Karpas-422 (cell line): ENCODE measurements at regions not wholly inside any gene's neighbourhood (a gene's known extent, or its start where the extent isn't known, plus 50 kb on each side); places are given as distances from the start of the nearest gene placed in this dataset.

Source experiments
- DNase-seq: peaks from one replicate; pipeline ENCODE4 v3.0.0-alpha.2; 2015
- H2AFZ ChIP-seq: fragments of 200-600 bp; sonication (generic); 2 replicates; pipeline ENCODE4 v1.6.1; 2014; ENCODE audit warnings: antibody characterized with exemption, low read length, mixed read lengths
- H3K27ac ChIP-seq: fragments of 200-600 bp; sonication (generic); 2 replicates; pipeline ENCODE4 v1.5.1; 2014; ENCODE audit warnings: mild to moderate bottlenecking, low read length, moderate library complexity
- H3K27me3 ChIP-seq: fragments of 200-600 bp; sonication (generic); 2 replicates; pipeline ENCODE4 v1.6.1; 2014; ENCODE audit warnings: low read length, mixed read lengths
- H3K36me3 ChIP-seq: fragments of 200-600 bp; sonication (generic); 2 replicates; pipeline ENCODE4 v1.6.1; 2014; ENCODE audit warnings: low read length, mixed read lengths; ENCODE audit not compliant: insufficient read depth
- H3K4me1 ChIP-seq: fragments of 200-600 bp; sonication (generic); 2 replicates; pipeline ENCODE4 v1.6.1; 2014; ENCODE audit warnings: mild to moderate bottlenecking, low read length, mixed read lengths
- H3K4me2 ChIP-seq: fragments of 200-600 bp; sonication (generic); 2 replicates; pipeline ENCODE4 v1.6.1; 2014; ENCODE audit warnings: low read length, low read depth, mild to moderate bottlenecking; ENCODE audit not compliant: poor library complexity, severe bottlenecking
- H3K4me3 ChIP-seq: fragments of 200-600 bp; sonication (generic); 2 replicates; pipeline ENCODE4 v1.5.1; 2014; ENCODE audit warnings: mild to moderate bottlenecking, antibody characterized with exemption, low read length, mixed read lengths
- H3K79me2 ChIP-seq: fragments of 200-600 bp; sonication (generic); 2 replicates; pipeline ENCODE4 v1.6.1; 2014; ENCODE audit warnings: mild to moderate bottlenecking, low read length, mixed read lengths
- H3K9ac ChIP-seq: fragments of 200-600 bp; sonication (generic); 2 replicates; pipeline ENCODE4 v1.6.0; 2014; ENCODE audit warnings: low read length
- H3K9me2 ChIP-seq: fragments of 200-600 bp; sonication (generic), shearing (Covaris generic); replicated peaks from 2 replicates; pipeline ENCODE4 v1.6.0; 2014; ENCODE audit warnings: mild to moderate bottlenecking, low read length, moderate library complexity; ENCODE audit not compliant: insufficient read depth
- H3K9me3 ChIP-seq: fragments of 300-700, 200-600 bp; sonication (generic); 2 replicates; pipeline ENCODE4 v1.6.1; 2014; ENCODE audit warnings: low read length, mixed read lengths
- H4K20me1 ChIP-seq: fragments of 200-600 bp; sonication (generic); 2 replicates; pipeline ENCODE4 v1.6.1; 2014; ENCODE audit warnings: mild to moderate bottlenecking, antibody characterized with exemption, low read length, low read depth; ENCODE audit not compliant: insufficient read depth

DNA sequence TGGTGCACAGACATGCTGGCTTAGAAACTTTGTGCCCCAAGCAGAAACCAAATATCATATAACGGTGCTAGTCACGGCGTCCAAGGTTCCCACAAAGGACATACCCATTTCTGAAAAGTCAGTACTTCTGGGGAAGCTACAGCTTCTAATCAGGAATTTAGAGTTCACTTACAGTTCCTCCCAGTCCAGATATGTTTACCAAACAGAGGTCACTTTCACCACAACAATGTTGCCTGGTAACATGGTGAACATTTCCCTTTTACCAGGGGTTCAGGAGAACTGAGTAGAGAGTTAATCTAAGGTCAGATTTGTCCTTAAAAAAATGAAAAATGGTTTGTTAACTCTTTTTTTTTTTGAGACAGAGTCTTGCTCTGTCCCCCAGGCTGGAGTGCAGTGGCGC lies 265.9 kb upstream of the MKLN1 start:
- Histone ChIP-seq H3K4me2 (no peak overlapping the region), H3K9me3 (no peaks in the 10 kb centered on the region), H3K4me1 (peaks cover 8% of the 10 kb centered on the region; the same call in 1 of the 2 replicates), H3K79me2 (peaks cover 90% of the 10 kb centered on the region), H2AFZ (no peak overlapping the region), H3K27me3 (no peaks in the 10 kb centered on the region), H3K9me2 (no peaks in the 10 kb centered on the region), H3K4me3 (no peak overlapping the region), H3K36me3 (peaks cover 47% of the 10 kb centered on the region), H3K27ac (no peak overlapping the region), H4K20me1 (no peaks in the 10 kb centered on the region), H3K9ac (no peak overlapping the region)
- DNase-seq: no peak

DNA sequence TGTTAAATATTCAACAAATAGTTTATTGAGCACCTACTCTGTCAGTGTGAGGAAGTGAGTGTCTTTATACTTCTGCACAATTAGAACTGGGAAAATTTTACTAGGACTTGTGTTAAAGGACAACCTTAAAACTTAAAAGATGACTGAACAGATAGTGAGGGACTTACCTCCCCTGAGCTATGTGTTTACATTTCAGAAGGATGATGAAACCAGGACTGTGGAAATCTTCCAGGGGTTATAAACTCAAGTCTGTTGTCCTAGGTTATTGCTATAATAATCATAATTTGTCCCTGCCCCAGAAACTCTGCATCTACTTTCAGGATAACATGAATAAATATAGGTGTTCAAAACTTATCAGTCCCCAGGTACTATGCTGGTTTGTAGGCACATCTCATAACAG lies 261.0 kb upstream of the MKLN1 start:
- no peaks in the 10 kb centered on the region for H4K20me1 ChIP-seq
- H3K27ac ChIP-seq: 0 out of 2 replicates have a peak overlapping the region, but pooled peaks have one; percentile 62
- no peaks in the 10 kb centered on the region for H3K27me3 ChIP-seq
- H3K9ac ChIP-seq: no peak overlapping the region
- no peak for DNase-seq
- peaks cover 38% of the 10 kb centered on the region for H3K36me3 ChIP-seq
- H3K4me3 ChIP-seq: no peak overlapping the region
- peaks cover 88% of the 10 kb centered on the region for H3K79me2 ChIP-seq
- no peak overlapping the region for H2AFZ ChIP-seq
- H3K4me1 ChIP-seq: peaks cover 39% of the 10 kb centered on the region
- H3K9me3 ChIP-seq: no peaks in the 10 kb centered on the region
- H3K9me2 ChIP-seq: no peaks in the 10 kb centered on the region
- no peak overlapping the region for H3K4me2 ChIP-seq

DNA sequence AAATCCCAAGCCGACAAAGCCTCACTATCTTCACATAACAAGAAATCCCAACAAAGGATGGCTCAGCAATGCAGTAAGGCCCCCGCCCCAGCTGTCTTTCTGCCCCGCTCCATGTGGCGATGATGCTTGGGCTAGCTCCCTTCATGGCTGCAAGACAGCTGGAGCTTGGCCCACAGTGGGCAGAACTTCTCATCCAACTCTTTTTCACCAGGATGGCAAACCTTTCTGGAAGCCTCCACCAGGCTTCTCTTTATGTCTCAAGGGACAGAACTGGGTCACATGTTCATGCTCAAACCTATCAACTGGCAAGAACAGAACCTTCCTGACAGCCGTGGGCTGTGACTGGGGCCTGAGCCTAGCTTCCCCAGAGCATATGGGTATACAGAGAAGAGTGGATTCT lies 260.5 kb upstream of the MKLN1 start:
- Histone ChIP-seq H3K4me3 (no peak overlapping the region), H3K27me3 (no peaks in the 10 kb centered on the region), H3K9me2 (no peaks in the 10 kb centered on the region), H3K4me2 (no peak overlapping the region), H3K4me1 (peaks cover 45% of the 10 kb centered on the region), H3K36me3 (peaks cover 35% of the 10 kb centered on the region), H3K27ac (peak overlapping the region; percentile 62), H3K9ac (no peak overlapping the region), H3K9me3 (no peaks in the 10 kb centered on the region), H3K79me2 (peaks cover 89% of the 10 kb centered on the region), H4K20me1 (no peaks in the 10 kb centered on the region), H2AFZ (no peak overlapping the region)
- no peak for DNase-seq

DNA sequence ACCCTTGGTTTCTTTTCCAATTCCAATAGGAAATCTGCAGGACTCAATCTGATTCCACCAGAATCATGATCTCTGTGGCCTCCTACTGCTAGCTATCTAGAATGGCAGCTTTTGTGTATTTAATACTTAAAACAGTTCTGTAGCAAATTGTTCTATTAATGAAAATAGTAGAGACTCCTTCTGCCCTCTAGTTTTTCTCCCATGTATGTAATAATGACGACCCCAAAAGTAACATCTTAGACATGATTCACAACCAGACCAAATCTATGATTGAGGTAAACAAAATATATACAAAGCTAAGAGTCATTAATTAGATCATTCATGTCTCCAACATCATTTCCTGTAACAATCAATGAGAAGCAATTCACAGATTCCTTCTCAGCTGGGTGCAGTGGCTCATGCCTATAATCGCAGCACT lies 259.1 kb upstream of the MKLN1 start:
- H3K27ac ChIP-seq: peak overlapping the region; percentile 62
- H2AFZ ChIP-seq: no peak overlapping the region
- H3K4me1 ChIP-seq: peaks cover 56% of the 10 kb centered on the region
- H3K9me2 ChIP-seq: no peaks in the 10 kb centered on the region
- H3K79me2 ChIP-seq: peaks cover 89% of the 10 kb centered on the region
- H4K20me1 ChIP-seq: no peaks in the 10 kb centered on the region
- H3K27me3 ChIP-seq: no peaks in the 10 kb centered on the region
- no peaks in the 10 kb centered on the region for H3K9me3 ChIP-seq
- peaks cover 28% of the 10 kb centered on the region for H3K36me3 ChIP-seq
- H3K4me2 ChIP-seq: peak overlapping the region; percentile 49
- H3K4me3 ChIP-seq: peak overlapping the region; percentile 20; the same call in 1 of the 2 replicates
- no peak for DNase-seq
- H3K9ac ChIP-seq: peak overlapping the region; percentile 7; the same call in 1 of the 2 replicates

DNA sequence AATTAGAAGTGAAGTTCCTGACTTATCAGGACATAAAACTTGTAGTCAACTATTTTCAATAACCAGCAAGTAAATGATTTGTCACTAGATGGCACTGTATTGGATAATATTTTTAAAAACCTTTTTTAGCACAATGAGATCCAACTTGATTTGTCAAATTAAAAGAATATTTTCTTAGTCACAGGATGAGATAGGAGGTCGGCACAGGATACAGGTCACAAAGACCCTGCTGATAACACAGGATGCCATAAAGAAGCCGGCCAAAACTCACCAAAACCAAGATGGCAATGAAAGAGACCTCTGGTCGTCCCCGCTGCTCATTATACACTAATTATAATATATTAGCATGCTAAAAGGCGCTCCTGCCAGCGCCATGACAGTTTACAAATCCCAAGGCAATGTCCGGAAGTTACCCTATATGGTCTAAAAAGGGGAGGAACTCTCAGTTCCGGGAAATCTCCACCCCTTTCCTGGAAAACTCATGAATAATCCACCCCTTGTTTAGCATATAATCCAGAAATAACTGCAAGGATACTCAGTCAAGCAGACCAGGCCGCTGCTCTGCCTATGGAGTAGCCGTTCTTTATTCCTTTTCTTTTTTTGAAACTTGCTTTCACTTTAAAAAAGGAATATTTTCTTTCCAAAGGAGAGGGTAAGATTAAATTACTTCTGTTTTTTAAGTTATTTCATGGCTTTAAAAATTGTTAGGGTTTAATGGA lies 255.7 kb upstream of the MKLN1 start:
- peak overlapping the region; percentile 4; the same call in 1 of the 2 replicates for H3K4me3 ChIP-seq
- no peaks in the 10 kb centered on the region for H3K27me3 ChIP-seq
- peaks cover 60% of the 10 kb centered on the region for H3K4me1 ChIP-seq
- no peaks in the 10 kb centered on the region for H4K20me1 ChIP-seq
- H3K79me2 ChIP-seq: peaks cover 94% of the 10 kb centered on the region
- H3K9me3 ChIP-seq: no peaks in the 10 kb centered on the region
- H3K9me2 ChIP-seq: no peaks in the 10 kb centered on the region
- H2AFZ ChIP-seq: no peak overlapping the region
- H3K36me3 ChIP-seq: peaks cover 42% of the 10 kb centered on the region
- DNase-seq: peak; percentile 81
- H3K9ac ChIP-seq: peak overlapping the region; percentile 2; the same call in 1 of the 2 replicates
- H3K27ac ChIP-seq: peak overlapping the region; percentile 55
- H3K4me2 ChIP-seq: peak overlapping the region; percentile 56

DNA sequence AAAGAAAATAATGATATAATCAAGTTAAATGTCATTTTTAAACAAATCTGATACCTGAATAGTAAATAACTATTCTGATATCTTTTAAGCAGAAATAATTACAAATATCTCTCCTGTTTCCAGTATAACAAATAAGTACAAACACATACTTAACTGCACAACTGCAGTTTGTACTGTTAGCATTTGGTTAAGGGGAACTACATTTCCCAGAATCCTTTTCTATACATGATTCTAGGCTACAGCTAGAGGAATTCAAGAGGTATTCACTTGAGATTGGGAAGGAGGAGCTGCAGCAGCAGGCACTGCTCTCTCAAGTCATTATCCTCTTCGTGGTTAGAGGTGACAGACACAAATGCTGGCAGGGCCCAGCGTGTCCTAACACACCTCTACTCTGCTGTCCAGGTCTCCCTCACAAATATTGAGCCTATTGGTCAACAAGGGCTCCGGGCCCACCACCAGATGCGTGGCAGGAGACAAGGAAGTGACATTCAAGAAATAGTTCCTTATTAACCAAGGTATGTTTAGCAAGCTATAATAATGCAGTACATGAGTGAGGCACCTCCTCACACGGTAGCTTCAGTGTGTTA lies 255.1 kb upstream of the MKLN1 start:
- H3K27me3 ChIP-seq: no peaks in the 10 kb centered on the region
- H3K9me2 ChIP-seq: no peaks in the 10 kb centered on the region
- no peaks in the 10 kb centered on the region for H3K9me3 ChIP-seq
- DNase-seq: peak; percentile 69
- peak overlapping the region; percentile 55 for H3K27ac ChIP-seq
- H3K79me2 ChIP-seq: peaks cover 94% of the 10 kb centered on the region
- H3K9ac ChIP-seq: peak overlapping the region; percentile 2; the same call in 1 of the 2 replicates
- no peak overlapping the region for H2AFZ ChIP-seq
- H4K20me1 ChIP-seq: no peaks in the 10 kb centered on the region
- H3K4me1 ChIP-seq: peaks cover 55% of the 10 kb centered on the region
- peak overlapping the region; percentile 56 for H3K4me2 ChIP-seq
- peak overlapping the region; percentile 4 for H3K4me3 ChIP-seq
- H3K36me3 ChIP-seq: peaks cover 38% of the 10 kb centered on the region

DNA sequence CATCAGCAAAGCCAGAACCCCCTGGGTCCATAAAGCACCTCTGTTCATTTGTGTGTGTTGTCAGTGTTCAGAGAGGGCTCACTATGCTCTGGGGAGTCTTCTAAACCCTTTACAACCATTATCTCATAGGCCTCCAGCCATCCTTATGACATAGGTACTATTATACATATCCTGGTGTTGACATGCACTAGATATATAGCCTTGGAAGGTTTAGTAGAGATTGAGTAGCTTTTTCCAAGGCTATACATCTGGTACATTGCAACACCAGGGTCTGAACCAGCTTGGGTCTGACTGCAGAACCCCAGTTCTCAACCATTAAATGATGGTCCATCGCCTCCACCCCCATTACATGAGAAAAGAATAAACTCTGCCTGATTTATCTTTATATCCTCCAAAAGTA lies 253.6 kb upstream of the MKLN1 start:
- H2AFZ ChIP-seq: no peak overlapping the region
- H3K79me2 ChIP-seq: peaks cover 92% of the 10 kb centered on the region
- no peaks in the 10 kb centered on the region for H3K9me2 ChIP-seq
- no peak overlapping the region for H3K4me3 ChIP-seq
- peaks cover 45% of the 10 kb centered on the region for H3K36me3 ChIP-seq
- H3K27ac ChIP-seq: no peak overlapping the region
- H3K9ac ChIP-seq: no peak overlapping the region
- H3K4me1 ChIP-seq: peaks cover 41% of the 10 kb centered on the region
- no peaks in the 10 kb centered on the region for H3K9me3 ChIP-seq
- no peak overlapping the region for H3K4me2 ChIP-seq
- no peak for DNase-seq
- H3K27me3 ChIP-seq: no peaks in the 10 kb centered on the region
- no peaks in the 10 kb centered on the region for H4K20me1 ChIP-seq

DNA sequence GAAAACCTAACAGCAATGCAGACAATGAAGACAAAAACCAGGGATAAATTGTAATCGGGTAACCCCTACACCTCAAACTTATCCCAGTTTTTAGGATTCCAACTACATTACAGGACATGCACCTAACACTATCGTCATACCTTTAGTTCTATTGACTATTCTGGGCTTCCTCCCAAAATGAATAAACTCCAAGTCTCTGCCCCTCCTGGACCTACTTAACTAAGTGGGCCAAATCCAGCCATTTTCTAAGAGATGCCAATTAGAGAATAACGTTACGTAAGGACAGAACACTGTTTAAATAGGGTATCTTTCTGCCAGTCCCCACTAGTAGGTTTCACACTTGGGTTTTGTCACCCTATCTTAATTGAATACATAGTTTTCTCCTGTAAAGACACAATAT lies 253.1 kb upstream of the MKLN1 start:
- Histone ChIP-seq H3K4me1 (peaks cover 36% of the 10 kb centered on the region), H3K79me2 (peaks cover 92% of the 10 kb centered on the region)

More for the DNA sequence above, 253.1 kb upstream of the MKLN1 start:
- H3K4me3 ChIP-seq: no peak overlapping the region
- H2AFZ ChIP-seq: no peak overlapping the region
- no peak for DNase-seq
- H3K27ac ChIP-seq: no peak overlapping the region
- no peak overlapping the region for H3K4me2 ChIP-seq
- peaks cover 50% of the 10 kb centered on the region for H3K36me3 ChIP-seq
- no peaks in the 10 kb centered on the region for H3K9me2 ChIP-seq
- H3K9ac ChIP-seq: no peak overlapping the region
- no peaks in the 10 kb centered on the region for H3K9me3 ChIP-seq
- no peaks in the 10 kb centered on the region for H4K20me1 ChIP-seq
- H3K27me3 ChIP-seq: no peaks in the 10 kb centered on the region
